Progenitor cell of endocrine pancreas (in vitro differentiated cells): ENCODE measurements at regions not wholly inside any gene's neighbourhood (a gene's known extent, or its start where the extent isn't known, plus 50 kb on each side); places are given as distances from the start of the nearest gene placed in this dataset.

Experiments used
- DNase-seq: peaks from one replicate; pipeline ENCODE4 v3.0.0; 2021; ENCODE audit warnings: low spot score; ENCODE audit not compliant: unreplicated experiment
- H3K27ac Mint-ChIP-seq: 2 replicates; pipeline ENCODE4 v1.8.0; 2021; ENCODE audit warnings: mild to moderate bottlenecking, moderate library complexity, mixed read lengths
- H3K27me3 Mint-ChIP-seq: 2 replicates; pipeline ENCODE4 v1.8.0; 2021; ENCODE audit warnings: mixed read lengths
- H3K36me3 Mint-ChIP-seq: 2 replicates; pipeline ENCODE4 v1.8.0; 2022; ENCODE audit warnings: mixed read lengths; ENCODE audit not compliant: insufficient read depth
- H3K4me1 Mint-ChIP-seq: 2 replicates; pipeline ENCODE4 v1.8.0; 2021; ENCODE audit warnings: low read depth, mixed read lengths
- H3K4me3 Mint-ChIP-seq: 2 replicates; pipeline ENCODE4 v1.8.0; 2021; ENCODE audit warnings: low read depth, mild to moderate bottlenecking, moderate library complexity, mixed read lengths
- H3K9me3 Mint-ChIP-seq: 2 replicates; pipeline ENCODE4 v1.8.0; 2021; ENCODE audit warnings: low read depth, mixed read lengths
- TF ChIP-seq, protein P1 (sequence below): fragments of 200-600 bp; sonication (generic); IDR thresholded peaks from one replicate; pipeline ENCODE4 v1.5.0; 2021; ENCODE audit warnings: antibody characterized with exemption, mild to moderate bottlenecking; ENCODE audit not compliant: unreplicated experiment

DNA sequence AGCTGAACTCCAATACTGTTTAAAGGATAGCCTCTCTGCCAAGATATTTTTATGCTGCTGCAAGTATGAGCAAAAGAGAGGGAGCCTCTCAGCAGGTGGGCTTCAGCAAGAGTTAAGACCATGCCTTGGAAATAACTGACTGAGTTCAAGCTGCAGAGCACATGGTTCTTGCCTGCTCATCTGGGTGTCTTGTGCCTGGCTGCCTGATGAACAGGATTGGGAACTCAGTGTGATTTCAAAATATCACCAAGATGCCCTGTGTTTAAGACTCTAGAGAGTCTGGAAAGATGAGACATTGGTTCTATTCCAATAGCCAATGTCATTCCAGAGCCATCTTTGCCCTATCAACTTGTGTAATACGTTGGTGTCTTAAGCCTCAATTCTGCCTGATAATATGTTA lies 147.5 kb upstream of the VEPH1 start:
- H3K4me3 Mint-ChIP-seq: no peak overlapping the region
- H3K9me3 Mint-ChIP-seq: no peaks in the 10 kb centered on the region
- no peak for DNase-seq
- H3K27ac Mint-ChIP-seq: no peak overlapping the region
- no peaks in the 10 kb centered on the region for H3K27me3 Mint-ChIP-seq
- TF ChIP-seq, protein P1, sequence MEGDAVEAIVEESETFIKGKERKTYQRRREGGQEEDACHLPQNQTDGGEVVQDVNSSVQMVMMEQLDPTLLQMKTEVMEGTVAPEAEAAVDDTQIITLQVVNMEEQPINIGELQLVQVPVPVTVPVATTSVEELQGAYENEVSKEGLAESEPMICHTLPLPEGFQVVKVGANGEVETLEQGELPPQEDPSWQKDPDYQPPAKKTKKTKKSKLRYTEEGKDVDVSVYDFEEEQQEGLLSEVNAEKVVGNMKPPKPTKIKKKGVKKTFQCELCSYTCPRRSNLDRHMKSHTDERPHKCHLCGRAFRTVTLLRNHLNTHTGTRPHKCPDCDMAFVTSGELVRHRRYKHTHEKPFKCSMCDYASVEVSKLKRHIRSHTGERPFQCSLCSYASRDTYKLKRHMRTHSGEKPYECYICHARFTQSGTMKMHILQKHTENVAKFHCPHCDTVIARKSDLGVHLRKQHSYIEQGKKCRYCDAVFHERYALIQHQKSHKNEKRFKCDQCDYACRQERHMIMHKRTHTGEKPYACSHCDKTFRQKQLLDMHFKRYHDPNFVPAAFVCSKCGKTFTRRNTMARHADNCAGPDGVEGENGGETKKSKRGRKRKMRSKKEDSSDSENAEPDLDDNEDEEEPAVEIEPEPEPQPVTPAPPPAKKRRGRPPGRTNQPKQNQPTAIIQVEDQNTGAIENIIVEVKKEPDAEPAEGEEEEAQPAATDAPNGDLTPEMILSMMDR: no peak
- H3K36me3 Mint-ChIP-seq: no peaks in the 10 kb centered on the region
- peaks cover 2% of the 10 kb centered on the region for H3K4me1 Mint-ChIP-seq

DNA sequence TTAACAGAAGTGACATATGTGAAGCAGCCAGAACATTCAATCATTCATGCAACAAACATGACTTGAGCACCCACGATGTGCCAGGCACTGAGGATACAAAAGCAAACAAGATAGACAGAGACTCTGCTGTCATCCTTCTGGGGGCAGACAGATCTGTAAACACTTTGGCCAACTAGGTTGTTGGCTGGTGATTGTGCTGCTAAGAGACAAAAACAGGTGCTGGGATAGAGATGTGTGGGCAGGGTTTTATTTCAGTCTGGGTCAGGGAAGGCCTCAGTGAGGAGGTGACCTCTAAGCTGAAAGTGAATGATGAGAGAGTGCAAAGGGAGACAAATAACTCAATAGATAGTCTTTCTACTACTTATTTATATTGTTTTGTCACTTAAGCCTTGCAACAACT lies 147.0 kb upstream of the VEPH1 start:
- peaks cover 2% of the 10 kb centered on the region for H3K4me1 Mint-ChIP-seq
- H3K4me3 Mint-ChIP-seq: no peak overlapping the region
- no peaks in the 10 kb centered on the region for H3K27me3 Mint-ChIP-seq
- H3K9me3 Mint-ChIP-seq: no peaks in the 10 kb centered on the region
- no peak for DNase-seq
- no peak overlapping the region for H3K27ac Mint-ChIP-seq
- H3K36me3 Mint-ChIP-seq: no peaks in the 10 kb centered on the region
- TF ChIP-seq, protein P1: no peak

DNA sequence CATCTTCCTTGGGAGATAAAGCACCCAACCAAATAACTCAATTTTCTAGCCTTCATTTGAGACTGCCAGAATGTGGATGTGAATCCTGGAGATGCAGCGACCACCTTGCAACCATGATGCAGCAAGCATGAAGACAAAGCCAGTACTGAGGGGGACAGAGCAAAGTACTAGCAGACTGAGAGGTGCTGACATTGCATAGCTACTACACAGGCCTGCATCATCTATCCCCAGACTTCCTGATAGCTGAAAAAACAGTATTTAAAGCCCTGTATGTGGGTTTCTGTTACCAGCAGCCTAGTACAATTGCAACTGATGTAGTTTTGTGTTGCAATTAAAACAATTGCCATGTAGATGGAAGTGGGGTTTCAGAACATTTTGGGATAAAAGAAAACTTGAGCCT lies 146.3 kb upstream of the VEPH1 start:
- TF ChIP-seq, protein P1: no peak
- peaks cover 2% of the 10 kb centered on the region for H3K4me1 Mint-ChIP-seq
- H3K27ac Mint-ChIP-seq: no peak overlapping the region
- no peak overlapping the region for H3K4me3 Mint-ChIP-seq
- no peaks in the 10 kb centered on the region for H3K9me3 Mint-ChIP-seq
- DNase-seq: no peak
- H3K36me3 Mint-ChIP-seq: no peaks in the 10 kb centered on the region
- H3K27me3 Mint-ChIP-seq: no peaks in the 10 kb centered on the region

DNA sequence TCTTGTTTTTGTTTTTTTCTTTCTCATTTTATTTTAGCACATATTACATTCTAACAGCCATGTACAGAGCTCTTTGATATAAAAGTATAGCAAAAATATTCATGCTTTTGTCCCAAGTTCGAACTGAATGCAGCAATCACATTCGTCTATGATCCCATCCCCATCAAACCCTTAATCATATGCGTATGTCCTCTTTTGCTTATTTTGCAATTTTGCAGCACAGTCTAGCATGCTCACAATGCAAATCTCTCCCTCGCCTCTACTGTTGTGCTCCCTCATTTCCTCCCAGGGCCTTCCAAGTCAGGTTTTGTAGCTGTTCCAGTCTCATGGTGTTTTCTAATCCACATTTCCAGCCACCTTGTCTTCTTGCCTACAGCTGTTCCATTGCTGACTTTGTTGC lies 144.6 kb upstream of the VEPH1 start:
- Mint-ChIP-seq H3K27me3 (no peaks in the 10 kb centered on the region), H3K36me3 (no peaks in the 10 kb centered on the region), H3K9me3 (no peaks in the 10 kb centered on the region), H3K4me1 (peaks cover 2% of the 10 kb centered on the region), H3K27ac (no peak overlapping the region), H3K4me3 (no peak overlapping the region)
- TF ChIP-seq, protein P1: no peak
- no peak for DNase-seq

DNA sequence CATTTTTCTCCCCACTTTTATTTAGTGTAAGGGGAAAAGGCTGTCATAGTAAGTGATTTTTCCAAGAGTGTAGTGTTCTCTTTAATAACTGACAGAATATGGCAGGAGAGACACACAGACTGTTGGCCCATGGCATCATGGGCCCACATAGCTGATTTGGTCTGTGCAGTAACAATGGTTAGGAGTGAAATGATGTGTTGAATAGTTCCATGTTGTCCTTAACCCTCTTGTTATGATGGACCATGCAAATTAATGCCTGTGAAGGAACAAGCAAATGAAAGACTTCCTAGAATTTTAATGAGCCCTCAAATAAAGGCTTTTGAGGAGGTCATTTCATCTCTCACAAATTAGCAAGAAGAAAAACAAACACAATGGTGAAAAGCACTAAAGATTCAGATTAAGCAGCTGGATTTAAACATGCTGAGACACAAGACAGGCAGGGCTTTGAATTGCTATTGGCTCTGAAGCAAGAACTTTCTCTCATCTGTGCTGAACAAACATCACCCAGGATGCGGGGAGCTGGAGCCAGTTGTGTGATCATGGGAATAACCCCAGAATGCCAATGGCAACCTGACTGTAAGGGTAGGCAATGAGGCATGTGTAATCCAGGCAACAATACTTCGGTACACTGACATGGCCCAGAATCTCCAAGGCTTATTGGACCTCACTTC lies 136.7 kb upstream of the VEPH1 start:
- Mint-ChIP-seq H3K27me3 (no peaks in the 10 kb centered on the region), H3K4me1 (peaks cover 1% of the 10 kb centered on the region), H3K36me3 (peaks cover 4% of the 10 kb centered on the region), H3K4me3 (no peak overlapping the region), H3K27ac (no peak overlapping the region), H3K9me3 (peaks cover 19% of the 10 kb centered on the region)
- TF ChIP-seq, protein P1: no peak
- DNase-seq: no peak
